ENCODE measurements at regions not wholly inside any gene's neighbourhood (a gene's known extent, or its start where the extent isn't known, plus 50 kb on each side); places are given as distances from the start of the nearest gene placed in this dataset.
"Not testable (repeated sequence)": the region's sequence is repeated elsewhere in the genome, so short reads cannot be mapped to it uniquely, and the experiment has no call there.

- ChIA-PET CTCF (no interaction called here), POLR2A (ENCODE audit: low non-redundant PET) (no interaction called here)
- DNase-seq (ENCODE audit: low spot score): no peak
- Histone ChIP-seq H3K9me3 (ENCODE audit: low read depth, low read length, poor library complexity, severe bottlenecking) (no peaks in the 10 kb centered on the region), H3K27ac (ENCODE audit: low read depth, low read length, poor library complexity, severe bottlenecking) (no peak overlapping the region), H3K27me3 (replicated peaks; ENCODE audit: insufficient read depth, low read depth, low read length, poor library complexity) (no peaks in the 10 kb centered on the region), H3K4me3 (ENCODE audit: low read depth, low read length, poor library complexity, severe bottlenecking) (no peak overlapping the region), H3K36me3 (ENCODE audit: insufficient read depth, low read length, poor library complexity, severe bottlenecking) (no peaks in the 10 kb centered on the region), H3K4me1 (ENCODE audit: insufficient read depth, low read length, poor library complexity, severe bottlenecking) (peaks cover 3% of the 10 kb centered on the region)
- intact Hi-C loops (cut with micrococcal nuclease; ENCODE audit: unreplicated experiment): no loop called here
- TF ChIP-seq CTCF (conservative IDR thresholded peaks at IDR 0.05; ENCODE audit: low read depth, low read length) (no peak), EZH2 (IDR thresholded peaks at IDR 0.05; ENCODE audit: borderline replicate concordance, low read depth, low read length, poor library complexity, severe bottlenecking) (no peak)
- BruUV-seq (replicated peaks): no TSS peak
These were observed 847.8 kb downstream of the RAPGEF2 start for GRCh38 chr4:159950707-159951106.

GRCh38 chr4:159966746-159967145, 863.9 kb downstream of the RAPGEF2 start:
- Histone ChIP-seq H3K27ac (ENCODE audit: low read depth, low read length, poor library complexity, severe bottlenecking) (no peak overlapping the region), H3K4me1 (ENCODE audit: insufficient read depth, low read length, poor library complexity, severe bottlenecking) (no peaks in the 10 kb centered on the region), H3K4me3 (ENCODE audit: low read depth, low read length, poor library complexity, severe bottlenecking) (no peak overlapping the region), H3K27me3 (replicated peaks; ENCODE audit: insufficient read depth, low read depth, low read length, poor library complexity) (no peaks in the 10 kb centered on the region), H3K9me3 (ENCODE audit: low read depth, low read length, poor library complexity, severe bottlenecking) (no peaks in the 10 kb centered on the region), H3K36me3 (ENCODE audit: insufficient read depth, low read length, poor library complexity, severe bottlenecking) (no peaks in the 10 kb centered on the region)
- intact Hi-C loops (cut with micrococcal nuclease; ENCODE audit: unreplicated experiment): no loop called here
- ChIA-PET CTCF (no interaction called here), POLR2A (ENCODE audit: low non-redundant PET) (no interaction called here)
- no TSS peak for BruUV-seq (replicated peaks)
- DNase-seq (ENCODE audit: low spot score): no peak
- TF ChIP-seq CTCF (conservative IDR thresholded peaks at IDR 0.05; ENCODE audit: low read depth, low read length): no peak
- TF ChIP-seq EZH2 (IDR thresholded peaks at IDR 0.05; ENCODE audit: borderline replicate concordance, low read depth, low read length, poor library complexity, severe bottlenecking): no peak

GRCh38 chr4:159976871-159977482, 874.1 kb downstream of the RAPGEF2 start:
- intact Hi-C loops (cut with micrococcal nuclease; ENCODE audit: unreplicated experiment); H3K4me1 ChIP-seq (ENCODE audit: insufficient read depth, low read length, poor library complexity, severe bottlenecking); DNase-seq (ENCODE audit: low spot score); H3K4me3 ChIP-seq (ENCODE audit: low read depth, low read length, poor library complexity, severe bottlenecking); POLR2A ChIA-PET (ENCODE audit: low non-redundant PET); BruUV-seq (replicated peaks); H3K27me3 ChIP-seq (replicated peaks; ENCODE audit: insufficient read depth, low read depth, low read length, poor library complexity); H3K36me3 ChIP-seq (ENCODE audit: insufficient read depth, low read length, poor library complexity, severe bottlenecking); H3K9me3 ChIP-seq (ENCODE audit: low read depth, low read length, poor library complexity, severe bottlenecking); H3K27ac ChIP-seq (ENCODE audit: low read depth, low read length, poor library complexity, severe bottlenecking); CTCF ChIA-PET: not testable (repeated sequence)

- no TSS peak for BruUV-seq (replicated peaks)
- H3K4me3 ChIP-seq (ENCODE audit: low read depth, low read length, poor library complexity, severe bottlenecking): no peak overlapping the region
- H3K4me1 ChIP-seq (ENCODE audit: insufficient read depth, low read length, poor library complexity, severe bottlenecking): no peaks in the 10 kb centered on the region
- DNase-seq (ENCODE audit: low spot score): no peak
- CTCF ChIA-PET: no interaction called here
- POLR2A ChIA-PET (ENCODE audit: low non-redundant PET): no interaction called here
- no peaks in the 10 kb centered on the region for H3K27me3 ChIP-seq (replicated peaks; ENCODE audit: insufficient read depth, low read depth, low read length, poor library complexity)
- no peaks in the 10 kb centered on the region for H3K9me3 ChIP-seq (ENCODE audit: low read depth, low read length, poor library complexity, severe bottlenecking)
- intact Hi-C loops (cut with micrococcal nuclease; ENCODE audit: unreplicated experiment): no loop called here
- no peak for TF ChIP-seq EZH2 (IDR thresholded peaks at IDR 0.05; ENCODE audit: borderline replicate concordance, low read depth, low read length, poor library complexity, severe bottlenecking)
- no peak for TF ChIP-seq CTCF (conservative IDR thresholded peaks at IDR 0.05; ENCODE audit: low read depth, low read length)
- H3K27ac ChIP-seq (ENCODE audit: low read depth, low read length, poor library complexity, severe bottlenecking): no peak overlapping the region
- no peaks in the 10 kb centered on the region for H3K36me3 ChIP-seq (ENCODE audit: insufficient read depth, low read length, poor library complexity, severe bottlenecking)
These were observed 875.2 kb downstream of the RAPGEF2 start for GRCh38 chr4:159977907-159978617.

Data from A673 (cell line).